ENCODE measurements at regions not wholly inside any gene's neighbourhood (a gene's known extent, or its start where the extent isn't known, plus 50 kb on each side); places are given as distances from the start of the nearest gene placed in this dataset.

- no peaks in the 10 kb centered on the region for H3K27me3 ChIP-seq (ENCODE audit: insufficient read depth, low read length)
- no peak overlapping the region for H3K4me3 Mint-ChIP-seq (ENCODE audit: unreplicated experiment)
- H3K36me3 ChIP-seq (ENCODE audit: insufficient read depth, low read length), result no peaks in the 10 kb centered on the region
- no peak overlapping the region for H3K4me2 ChIP-seq (ENCODE audit: low read length)
- H3K4me3 ChIP-seq (ENCODE audit: insufficient read depth, low read depth, low read length), result no peak overlapping the region
- H3K27me3 Mint-ChIP-seq (ENCODE audit: low read depth, unreplicated experiment), result no peaks in the 10 kb centered on the region
- H3K27ac ChIP-seq (ENCODE audit: low read depth, low read length), result no peak overlapping the region
- DNase-seq (ENCODE audit: low read depth), result no peak
- H3K9me3 Mint-ChIP-seq (ENCODE audit: unreplicated experiment), result peaks cover 4% of the 10 kb centered on the region
- no peaks in the 10 kb centered on the region for H3K4me1 Mint-ChIP-seq (ENCODE audit: low read depth, unreplicated experiment)
- no peaks in the 10 kb centered on the region for H3K79me2 ChIP-seq (ENCODE audit: insufficient read depth, low read length)
- TF ChIP-seq CTCF (IDR thresholded peaks at IDR 0.05; ENCODE audit: insufficient read depth, low read depth, low read length), result no peak
- TF ChIP-seq EZH2 (IDR thresholded peaks at IDR 0.05; ENCODE audit: insufficient read depth, low read length), result no peak
- no peak overlapping the region for H3K27ac Mint-ChIP-seq (ENCODE audit: unreplicated experiment)
- peaks cover 22% of the 10 kb centered on the region for H3K9me3 ChIP-seq (ENCODE audit: insufficient read depth, low read depth, low read length)
- no peaks in the 10 kb centered on the region for H3K36me3 Mint-ChIP-seq (ENCODE audit: low read depth, unreplicated experiment)
- H3K9ac ChIP-seq (ENCODE audit: low read length), result no peak overlapping the region
- no peak for FAIRE-seq
- no peaks in the 10 kb centered on the region for H3K4me1 ChIP-seq (ENCODE audit: insufficient read depth, low read length)
- H2AFZ ChIP-seq (ENCODE audit: low read depth, low read length), result no peak overlapping the region
- no peaks in the 10 kb centered on the region for H4K20me1 ChIP-seq (ENCODE audit: insufficient read depth, low read length)
Observed at GRCh38 chr3:26827169-26827568, 204.6 kb downstream of the LRRC3B start.

GRCh38 chr3:26838026-26838425 is 215.5 kb downstream of the LRRC3B start:
- Mint-ChIP-seq H3K27ac (ENCODE audit: unreplicated experiment) (no peak overlapping the region), H3K9me3 (ENCODE audit: unreplicated experiment) (no peaks in the 10 kb centered on the region), H3K27me3 (ENCODE audit: low read depth, unreplicated experiment) (no peaks in the 10 kb centered on the region), H3K36me3 (ENCODE audit: low read depth, unreplicated experiment) (no peaks in the 10 kb centered on the region), H3K4me1 (ENCODE audit: low read depth, unreplicated experiment) (peaks cover 6% of the 10 kb centered on the region), H3K4me3 (ENCODE audit: unreplicated experiment) (no peak overlapping the region)
- H3K9ac ChIP-seq (ENCODE audit: low read length), result no peak overlapping the region
- no peak for DNase-seq (ENCODE audit: low read depth)
- no peaks in the 10 kb centered on the region for H3K79me2 ChIP-seq (ENCODE audit: insufficient read depth, low read length)
- H3K27me3 ChIP-seq (ENCODE audit: insufficient read depth, low read length), result no peaks in the 10 kb centered on the region
- H3K9me3 ChIP-seq (ENCODE audit: insufficient read depth, low read depth, low read length), result no peaks in the 10 kb centered on the region
- TF ChIP-seq EZH2 (IDR thresholded peaks at IDR 0.05; ENCODE audit: insufficient read depth, low read length), result no peak
- no peak for TF ChIP-seq CTCF (IDR thresholded peaks at IDR 0.05; ENCODE audit: insufficient read depth, low read depth, low read length)
- no peak overlapping the region for H2AFZ ChIP-seq (ENCODE audit: low read depth, low read length)
- no peaks in the 10 kb centered on the region for H3K36me3 ChIP-seq (ENCODE audit: insufficient read depth, low read length)
- no peak for FAIRE-seq
- no peak overlapping the region for H3K27ac ChIP-seq (ENCODE audit: low read depth, low read length)
- H3K4me1 ChIP-seq (ENCODE audit: insufficient read depth, low read length), result no peaks in the 10 kb centered on the region
- H3K4me2 ChIP-seq (ENCODE audit: low read length), result no peak overlapping the region
- H4K20me1 ChIP-seq (ENCODE audit: insufficient read depth, low read length), result no peaks in the 10 kb centered on the region
- H3K4me3 ChIP-seq (ENCODE audit: insufficient read depth, low read depth, low read length), result no peak overlapping the region

DNA sequence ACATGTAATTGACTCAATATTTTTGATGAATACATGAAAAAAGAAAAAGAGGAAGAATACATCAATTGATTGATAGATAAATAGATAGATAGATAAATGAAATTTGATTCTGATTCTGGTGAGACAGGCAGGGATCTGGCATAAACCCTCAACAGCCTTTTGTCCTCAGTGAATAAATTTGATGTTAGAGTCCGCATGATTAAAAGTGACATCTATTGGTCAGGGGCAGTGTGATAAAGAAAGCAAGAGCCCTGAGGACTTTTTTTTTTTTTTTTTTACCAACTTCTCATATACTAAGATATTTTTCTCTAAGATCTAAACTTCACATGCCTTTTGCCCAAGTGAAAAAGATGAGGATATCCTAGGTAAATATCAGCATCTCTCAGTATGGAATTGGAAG is 216.4 kb downstream of the LRRC3B start:
- no peak for DNase-seq (ENCODE audit: low read depth)
- Histone ChIP-seq H3K4me1 (ENCODE audit: insufficient read depth, low read length) (no peaks in the 10 kb centered on the region), H4K20me1 (ENCODE audit: insufficient read depth, low read length) (no peaks in the 10 kb centered on the region), H3K9ac (ENCODE audit: low read length) (no peak overlapping the region), H3K79me2 (ENCODE audit: insufficient read depth, low read length) (no peaks in the 10 kb centered on the region), H3K27ac (ENCODE audit: low read depth, low read length) (no peak overlapping the region), H2AFZ (ENCODE audit: low read depth, low read length) (no peak overlapping the region), H3K4me2 (ENCODE audit: low read length) (no peak overlapping the region), H3K36me3 (ENCODE audit: insufficient read depth, low read length) (no peaks in the 10 kb centered on the region), H3K27me3 (ENCODE audit: insufficient read depth, low read length) (no peaks in the 10 kb centered on the region), H3K9me3 (ENCODE audit: insufficient read depth, low read depth, low read length) (no peaks in the 10 kb centered on the region), H3K4me3 (ENCODE audit: insufficient read depth, low read depth, low read length) (no peak overlapping the region)
- no peak for FAIRE-seq
- no peak overlapping the region for H3K4me3 Mint-ChIP-seq (ENCODE audit: unreplicated experiment)
- no peaks in the 10 kb centered on the region for H3K27me3 Mint-ChIP-seq (ENCODE audit: low read depth, unreplicated experiment)
- TF ChIP-seq EZH2 (IDR thresholded peaks at IDR 0.05; ENCODE audit: insufficient read depth, low read length) (no peak), CTCF (IDR thresholded peaks at IDR 0.05; ENCODE audit: insufficient read depth, low read depth, low read length) (no peak)
- no peak overlapping the region for H3K27ac Mint-ChIP-seq (ENCODE audit: unreplicated experiment)
- no peaks in the 10 kb centered on the region for H3K9me3 Mint-ChIP-seq (ENCODE audit: unreplicated experiment)
- peaks cover 6% of the 10 kb centered on the region for H3K4me1 Mint-ChIP-seq (ENCODE audit: low read depth, unreplicated experiment)
- no peaks in the 10 kb centered on the region for H3K36me3 Mint-ChIP-seq (ENCODE audit: low read depth, unreplicated experiment)
